ENCODE measurements at regions not wholly inside any gene's neighbourhood (a gene's known extent, or its start where the extent isn't known, plus 50 kb on each side); places are given as distances from the start of the nearest gene placed in this dataset.
A peak's percentile ranks its signal among the peaks of the same experiment; 100 is the strongest.

DNA sequence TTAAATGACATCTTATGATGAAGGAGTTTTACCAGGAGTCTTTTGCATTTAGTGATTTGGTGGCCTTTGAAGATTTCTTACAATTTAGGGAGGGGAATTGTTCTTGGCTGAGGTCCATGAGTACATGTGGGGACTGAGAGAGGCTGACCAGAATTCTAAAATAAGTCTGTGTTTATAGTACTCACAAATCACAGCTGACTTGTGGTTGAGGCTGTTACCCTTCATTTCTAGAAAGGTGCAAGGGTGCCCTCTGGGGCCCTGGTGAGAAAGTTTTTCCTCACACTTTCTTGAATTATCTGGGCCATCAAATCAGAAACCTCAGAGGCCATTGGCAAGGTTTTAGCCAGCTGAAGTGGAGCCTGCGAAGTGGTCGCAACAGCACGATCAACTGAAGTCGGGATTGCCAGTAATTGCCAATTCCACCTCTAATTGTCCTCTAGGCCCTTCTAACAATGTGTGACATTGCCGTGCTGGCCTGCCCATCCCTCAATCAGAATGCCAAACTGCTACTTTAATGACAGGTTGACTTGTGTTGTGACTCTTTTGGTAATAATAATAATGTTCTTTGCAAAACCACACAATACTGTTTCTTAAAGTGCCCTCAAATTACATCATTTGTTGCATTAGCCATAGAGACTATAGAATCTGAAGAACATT is 221.6 kb downstream of the OGFRL1 start:
- no peak overlapping the region for H2AK5ac ChIP-seq (ENCODE audit: low read length)
- no CpG with 5 or more reads among the region's 5 CpGs for WGBS (ENCODE audit: extremely low coverage, insufficient coverage, insufficient read length)
- no peak overlapping the region for H2BK5ac ChIP-seq (ENCODE audit: low read depth, low read length, poor library complexity)
- H2BK120ac ChIP-seq (ENCODE audit: insufficient read depth, low read length, poor library complexity) = peak overlapping the region; percentile 43
- no peak overlapping the region for H4K91ac ChIP-seq (ENCODE audit: low read depth, low read length)
- H3K18ac ChIP-seq (ENCODE audit: low read length) = no peak overlapping the region
- peak; percentile 29 to 54 for DNase-seq
- no peaks in the 10 kb centered on the region for H3K79me2 ChIP-seq (ENCODE audit: control insufficient read depth, insufficient read depth, low read length, poor library complexity)
- no peak overlapping the region for H3K27ac ChIP-seq (ENCODE audit: low read depth, low read length)
- no peak overlapping the region for H3K4me3 ChIP-seq (ENCODE audit: low read depth, low read length)
- no peak overlapping the region for H3K4ac ChIP-seq (ENCODE audit: low read depth, low read length)
- H3K14ac ChIP-seq (ENCODE audit: low read length) = no peak overlapping the region
- no peaks in the 10 kb centered on the region for H3K27me3 ChIP-seq (ENCODE audit: insufficient read depth, low read length)
- no peak overlapping the region for H4K8ac ChIP-seq (ENCODE audit: low read depth, low read length)
- H2AFZ ChIP-seq (ENCODE audit: insufficient read depth, low read length, poor library complexity) = no peak overlapping the region
- H3K36me3 ChIP-seq (ENCODE audit: control insufficient read depth in 1 of 2, insufficient read depth in 2 of 2, low read length in 2 of 2) = no peaks in the 10 kb centered on the region
- H3K4me1 ChIP-seq (ENCODE audit: control insufficient read depth in 1 of 2, insufficient read depth in 2 of 2, low read length in 2 of 2) = no peaks in the 10 kb centered on the region
- H3K4me2 ChIP-seq (ENCODE audit: low read length) = no peak overlapping the region
- peaks cover 3% of the 10 kb centered on the region for H3K79me1 ChIP-seq (ENCODE audit: low read length)
- H3K9ac ChIP-seq (ENCODE audit: low read length) = no peak overlapping the region
- no peak overlapping the region for H4K12ac ChIP-seq (ENCODE audit: low read depth, low read length)
- no peak overlapping the region for H2BK12ac ChIP-seq (ENCODE audit: low read length)
- H3K9me3 ChIP-seq (ENCODE audit: insufficient read depth, low read depth, low read length) = no peaks in the 10 kb centered on the region
- no peak overlapping the region for H3K23ac ChIP-seq (ENCODE audit: low read length)

DNA sequence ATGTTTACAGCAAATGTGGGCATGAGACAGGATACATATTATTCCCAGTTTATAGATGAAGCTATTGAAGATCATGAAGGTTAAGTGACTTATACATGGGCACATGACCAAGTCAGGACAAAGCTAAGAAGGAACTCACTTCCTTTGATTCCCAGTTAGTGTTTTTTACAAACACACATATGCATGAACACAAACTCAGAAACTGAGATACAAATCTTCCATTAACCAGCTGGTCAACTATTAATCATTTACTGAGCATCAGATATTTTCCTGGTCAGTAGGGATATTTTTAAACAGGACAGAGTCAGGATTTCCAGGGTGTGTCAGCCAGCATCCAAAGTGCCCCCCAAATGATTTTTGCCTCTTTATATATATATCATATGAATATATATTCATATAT is 222.2 kb downstream of the OGFRL1 start:
- Histone ChIP-seq H3K4me2 (ENCODE audit: low read length) (no peak overlapping the region), H3K23ac (ENCODE audit: low read length) (no peak overlapping the region), H2BK5ac (ENCODE audit: low read depth, low read length, poor library complexity) (no peak overlapping the region), H2AFZ (ENCODE audit: insufficient read depth, low read length, poor library complexity) (no peak overlapping the region), H2BK12ac (ENCODE audit: low read length) (no peak overlapping the region), H3K9ac (ENCODE audit: low read length) (no peak overlapping the region), H3K4me1 (ENCODE audit: control insufficient read depth in 1 of 2, insufficient read depth in 2 of 2, low read length in 2 of 2) (no peaks in the 10 kb centered on the region), H3K9me3 (ENCODE audit: insufficient read depth, low read depth, low read length) (no peaks in the 10 kb centered on the region), H3K79me1 (ENCODE audit: low read length) (peaks cover 3% of the 10 kb centered on the region), H2BK120ac (ENCODE audit: insufficient read depth, low read length, poor library complexity) (no peak overlapping the region), H3K14ac (ENCODE audit: low read length) (no peak overlapping the region), H3K27me3 (ENCODE audit: insufficient read depth, low read length) (no peaks in the 10 kb centered on the region), H3K27ac (ENCODE audit: low read depth, low read length) (no peak overlapping the region), H3K79me2 (ENCODE audit: control insufficient read depth, insufficient read depth, low read length, poor library complexity) (no peaks in the 10 kb centered on the region), H3K4ac (ENCODE audit: low read depth, low read length) (no peak overlapping the region), H3K36me3 (ENCODE audit: control insufficient read depth in 1 of 2, insufficient read depth in 2 of 2, low read length in 2 of 2) (no peaks in the 10 kb centered on the region), H4K91ac (ENCODE audit: low read depth, low read length) (no peak overlapping the region), H2AK5ac (ENCODE audit: low read length) (no peak overlapping the region), H4K8ac (ENCODE audit: low read depth, low read length) (no peak overlapping the region), H4K12ac (ENCODE audit: low read depth, low read length) (no peak overlapping the region), H3K4me3 (ENCODE audit: low read depth, low read length) (no peak overlapping the region), H3K18ac (ENCODE audit: low read length) (no peak overlapping the region)
- no peak for DNase-seq

DNA sequence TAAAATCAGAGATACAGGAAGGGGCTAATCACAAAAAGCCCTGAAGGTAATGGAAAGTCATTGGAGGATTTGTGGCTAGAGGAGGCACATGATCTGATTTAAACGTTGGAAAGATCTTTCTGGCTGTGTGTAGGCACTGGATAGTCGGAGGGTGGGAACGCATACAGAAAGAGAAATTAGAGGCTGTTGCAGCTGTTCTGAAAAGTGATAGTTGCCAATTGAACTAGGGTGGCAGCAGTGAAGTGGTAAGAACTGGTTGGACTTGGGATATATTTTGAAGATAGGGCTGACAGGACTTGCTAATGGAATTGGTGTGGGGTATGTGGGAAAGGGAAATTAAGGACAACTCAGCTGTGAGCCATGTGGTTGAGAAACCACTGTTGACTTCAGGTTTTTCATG is 223.6 kb downstream of the OGFRL1 start:
- H3K4me2 ChIP-seq (ENCODE audit: low read length) = no peak overlapping the region
- H2AK5ac ChIP-seq (ENCODE audit: low read length) = no peak overlapping the region
- no peak overlapping the region for H2BK120ac ChIP-seq (ENCODE audit: insufficient read depth, low read length, poor library complexity)

DNA sequence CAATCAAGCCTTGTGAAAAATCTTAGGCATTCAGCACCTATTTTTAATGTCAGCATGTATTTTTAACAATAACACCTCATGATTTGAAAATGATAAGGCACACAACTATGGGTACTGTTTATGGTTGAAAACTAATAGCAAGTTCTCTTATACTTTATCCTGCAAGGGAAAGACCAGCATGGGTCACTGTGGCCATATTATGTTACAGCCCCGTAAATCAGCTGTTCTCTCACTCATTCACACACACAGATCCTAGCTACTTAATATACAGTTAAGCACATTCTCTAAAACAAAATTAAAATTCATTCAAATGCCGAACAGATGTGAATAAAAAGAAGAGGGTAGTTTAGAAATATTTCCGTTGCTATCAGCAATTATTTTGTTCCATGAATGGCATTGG is 224.4 kb downstream of the OGFRL1 start:
- Histone ChIP-seq H3K14ac (ENCODE audit: low read length) (no peak overlapping the region), H2BK120ac (ENCODE audit: insufficient read depth, low read length, poor library complexity) (no peak overlapping the region), H3K27me3 (ENCODE audit: insufficient read depth, low read length) (no peaks in the 10 kb centered on the region), H2AFZ (ENCODE audit: insufficient read depth, low read length, poor library complexity) (no peak overlapping the region), H3K9me3 (ENCODE audit: insufficient read depth, low read depth, low read length) (no peaks in the 10 kb centered on the region), H3K23ac (ENCODE audit: low read length) (no peak overlapping the region), H2AK5ac (ENCODE audit: low read length) (no peak overlapping the region), H3K4me3 (ENCODE audit: low read depth, low read length) (no peak overlapping the region), H3K36me3 (ENCODE audit: control insufficient read depth in 1 of 2, insufficient read depth in 2 of 2, low read length in 2 of 2) (no peaks in the 10 kb centered on the region), H3K18ac (ENCODE audit: low read length) (no peak overlapping the region), H4K91ac (ENCODE audit: low read depth, low read length) (no peak overlapping the region), H2BK12ac (ENCODE audit: low read length) (no peak overlapping the region), H3K79me1 (ENCODE audit: low read length) (peaks cover 3% of the 10 kb centered on the region), H3K4me2 (ENCODE audit: low read length) (no peak overlapping the region), H4K12ac (ENCODE audit: low read depth, low read length) (no peak overlapping the region), H3K4me1 (ENCODE audit: control insufficient read depth in 1 of 2, insufficient read depth in 2 of 2, low read length in 2 of 2) (no peaks in the 10 kb centered on the region), H3K79me2 (ENCODE audit: control insufficient read depth, insufficient read depth, low read length, poor library complexity) (no peaks in the 10 kb centered on the region), H3K27ac (ENCODE audit: low read depth, low read length) (no peak overlapping the region), H2BK5ac (ENCODE audit: low read depth, low read length, poor library complexity) (no peak overlapping the region), H4K8ac (ENCODE audit: low read depth, low read length) (no peak overlapping the region), H3K4ac (ENCODE audit: low read depth, low read length) (no peak overlapping the region), H3K9ac (ENCODE audit: low read length) (no peak overlapping the region)
- DNase-seq = no peak
- WGBS (ENCODE audit: extremely low coverage, insufficient coverage, insufficient read length) = no CpG with 5 or more reads among the region's 3 CpGs

More for the DNA sequence above, 223.6 kb downstream of the OGFRL1 start:
- Histone ChIP-seq H3K23ac (ENCODE audit: low read length) (no peak overlapping the region), H3K27me3 (ENCODE audit: insufficient read depth, low read length) (no peaks in the 10 kb centered on the region), H3K9me3 (ENCODE audit: insufficient read depth, low read depth, low read length) (no peaks in the 10 kb centered on the region), H4K91ac (ENCODE audit: low read depth, low read length) (no peak overlapping the region), H3K4ac (ENCODE audit: low read depth, low read length) (no peak overlapping the region), H4K12ac (ENCODE audit: low read depth, low read length) (no peak overlapping the region), H3K14ac (ENCODE audit: low read length) (no peak overlapping the region), H2BK12ac (ENCODE audit: low read length) (no peak overlapping the region), H3K9ac (ENCODE audit: low read length) (no peak overlapping the region), H3K4me1 (ENCODE audit: control insufficient read depth in 1 of 2, insufficient read depth in 2 of 2, low read length in 2 of 2) (no peaks in the 10 kb centered on the region), H4K8ac (ENCODE audit: low read depth, low read length) (no peak overlapping the region), H2AFZ (ENCODE audit: insufficient read depth, low read length, poor library complexity) (no peak overlapping the region), H3K18ac (ENCODE audit: low read length) (no peak overlapping the region), H3K27ac (ENCODE audit: low read depth, low read length) (no peak overlapping the region), H2BK5ac (ENCODE audit: low read depth, low read length, poor library complexity) (no peak overlapping the region), H3K79me2 (ENCODE audit: control insufficient read depth, insufficient read depth, low read length, poor library complexity) (no peaks in the 10 kb centered on the region), H3K79me1 (ENCODE audit: low read length) (peaks cover 3% of the 10 kb centered on the region), H3K36me3 (ENCODE audit: control insufficient read depth in 1 of 2, insufficient read depth in 2 of 2, low read length in 2 of 2) (no peaks in the 10 kb centered on the region), H3K4me3 (ENCODE audit: low read depth, low read length) (no peak overlapping the region)
- DNase-seq = no peak
- no CpG with 5 or more reads among the region's 3 CpGs for WGBS (ENCODE audit: extremely low coverage, insufficient coverage, insufficient read length)
